Epithelial cell of esophagus (primary cell): ENCODE measurements at regions not wholly inside any gene's neighbourhood (a gene's known extent, or its start where the extent isn't known, plus 50 kb on each side); places are given as distances from the start of the nearest gene placed in this dataset.

ENCODE experiments used
- DNase-seq: peaks from one replicate; pipeline ENCODE4 v3.0.0; 2010; ENCODE audit warnings: low read depth
- H3K4me3 ChIP-seq: 2 replicates; pipeline ENCODE4 v1.5.1; 2011; ENCODE audit warnings: mild to moderate bottlenecking, low read length, control low read depth
- CTCF ChIP-seq: IDR thresholded peaks from 2 replicates; pipeline ENCODE4 v1.5.1; 2011; ENCODE audit warnings: low read depth, mild to moderate bottlenecking, low read length, control low read depth, inconsistent platforms; ENCODE audit not compliant: insufficient read depth; ENCODE audit errors: missing control alignments

- H3K4me3 ChIP-seq: no peak overlapping the region
- no peak for TF ChIP-seq CTCF
- no peak for DNase-seq
Observed at GRCh38 chr16:73326770-73327470, 279.0 kb upstream of the ZFHX3 start.

GRCh38 chr16:73326221-73326620 lies 278.3 kb upstream of the ZFHX3 start:
- no peak overlapping the region for H3K4me3 ChIP-seq
- no peak for DNase-seq
- no peak for TF ChIP-seq CTCF

DNA sequence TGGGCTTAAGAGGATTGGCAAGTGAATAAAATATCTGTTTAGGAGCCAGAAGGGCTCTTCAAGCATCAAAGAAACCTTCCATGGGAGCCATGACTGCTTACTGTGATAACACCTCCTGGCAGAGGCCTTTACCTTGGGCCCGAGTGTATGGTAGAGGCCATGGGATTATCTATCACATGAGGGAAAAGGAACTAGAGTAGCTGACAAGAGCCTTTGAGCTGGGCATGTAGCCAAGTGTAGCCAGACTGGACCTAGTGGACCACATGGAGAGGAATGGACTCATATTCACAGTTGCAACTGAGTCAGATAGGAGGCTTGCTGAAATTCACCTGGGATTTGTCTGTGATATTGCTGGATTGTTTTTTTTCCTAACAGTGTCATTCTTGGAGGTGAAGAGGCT lies 276.0 kb upstream of the ZFHX3 start:
- DNase-seq: no peak
- H3K4me3 ChIP-seq: no peak overlapping the region
- TF ChIP-seq CTCF: no peak

DNA sequence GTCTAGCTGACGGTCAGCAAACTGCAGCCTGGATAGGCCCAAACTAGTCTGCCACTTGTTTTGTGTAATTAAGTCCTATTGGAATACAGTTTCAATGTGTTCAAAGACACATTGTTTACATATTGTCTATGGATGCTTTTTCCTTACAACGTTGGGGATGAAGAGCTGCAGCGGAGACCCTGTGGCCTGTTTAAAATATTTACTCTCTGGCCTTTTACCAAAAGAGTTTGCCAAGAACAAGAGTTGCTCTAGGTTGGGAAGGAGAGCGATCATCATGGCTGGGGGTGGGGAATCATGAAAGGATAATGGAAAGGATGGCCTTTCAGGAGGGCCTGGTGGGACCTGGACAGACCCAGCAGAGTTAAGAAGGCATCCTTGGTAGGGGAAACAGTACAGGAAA lies 274.9 kb upstream of the ZFHX3 start:
- no peak overlapping the region for H3K4me3 ChIP-seq
- no peak for DNase-seq
- TF ChIP-seq CTCF: no peak

GRCh38 chr16:73321853-73322252 lies 273.9 kb upstream of the ZFHX3 start:
- no peak for TF ChIP-seq CTCF

GRCh38 chr16:73319737-73320136 lies 271.8 kb upstream of the ZFHX3 start:
- no peak overlapping the region for H3K4me3 ChIP-seq
- TF ChIP-seq CTCF: no peak
- DNase-seq: no peak

More at GRCh38 chr16:73321853-73322252, 273.9 kb upstream of the ZFHX3 start:
- no peak overlapping the region for H3K4me3 ChIP-seq
- DNase-seq: no peak

GRCh38 chr16:73319261-73319660 lies 271.3 kb upstream of the ZFHX3 start:
- no peak for TF ChIP-seq CTCF
- no peak for DNase-seq
- no peak overlapping the region for H3K4me3 ChIP-seq
